HepG2 (cell line): ENCODE measurements at regions not wholly inside any gene's neighbourhood (a gene's known extent, or its start where the extent isn't known, plus 50 kb on each side); places are given as distances from the start of the nearest gene placed in this dataset.

Experiments used
- AHDC1 ChIP-seq: sonication (generic); formaldehyde crosslinking; IDR thresholded peaks from 2 replicates; pipeline ENCODE4 v1.5.1; 2020; ENCODE audit warnings: mild to moderate bottlenecking, missing genetic modification reagents, borderline replicate concordance
- CTCF ChIP-seq: sonication (generic); formaldehyde crosslinking; IDR thresholded peaks from 2 replicates; pipeline ENCODE4 v1.5.0; 2020; ENCODE audit warnings: mild to moderate bottlenecking, missing genetic modification reagents, moderate library complexity
- LBX2 ChIP-seq: sonication (generic); formaldehyde crosslinking; IDR thresholded peaks from 2 replicates; pipeline ENCODE4 v1.5.0; 2020; ENCODE audit warnings: missing genetic modification reagents, mild to moderate bottlenecking, borderline replicate concordance
- POLR2A ChIP-seq, 2 experiments: IDR thresholded peaks; 2 replicates each; pipeline ENCODE4 v1.6.1; 2011; ENCODE audit warnings: low read depth in 2 of 2, low read length in 2 of 2, mild to moderate bottlenecking in 1 of 2, moderate library complexity in 1 of 2; ENCODE audit not compliant: insufficient read depth in 1 of 2
- SALL2 ChIP-seq: sonication (generic); formaldehyde crosslinking; IDR thresholded peaks from 2 replicates; pipeline ENCODE4 v1.8.1; 2023; ENCODE audit warnings: mild to moderate bottlenecking, missing genetic modification reagents, inconsistent platforms
- ZBTB34 ChIP-seq: sonication (generic); formaldehyde crosslinking; IDR thresholded peaks from 2 replicates; pipeline ENCODE4 v1.8.0; 2022; ENCODE audit warnings: mild to moderate bottlenecking, missing genetic modification reagents
- ZNF512 ChIP-seq: sonication (generic); formaldehyde crosslinking; IDR thresholded peaks from 2 replicates; pipeline ENCODE4 v1.4.0; 2020; ENCODE audit warnings: mild to moderate bottlenecking, missing genetic modification reagents
- ZNF639 ChIP-seq: conservative IDR thresholded peaks from 2 replicates; pipeline ENCODE4 v1.6.1; 2018; ENCODE audit warnings: missing genetic modification reagents

- TF ChIP-seq POLR2A (IDR thresholded peaks at IDR 0.05; ENCODE audit: insufficient read depth in 1 of 2, low read depth in 2 of 2, low read length in 2 of 2) (no peak), ZNF512 (CRISPR knock-in tag) (no peak), AHDC1 (CRISPR knock-in tag) (no peak), CTCF (CRISPR knock-in tag) (0 out of 2 replicates have a peak, but pooled peaks have one; percentile 27), ZBTB34 (CRISPR knock-in tag) (no peak), SALL2 (no peak), LBX2 (CRISPR knock-in tag) (no peak), ZNF639 (CRISPR knock-in tag) (no peak)
Measured at GRCh38 chr14:76924371-76925096, 98.3 kb downstream of the LRRC74A start.
